BLaER1 treated with 17β-estradiol and CSF1 and Interleukin-3, amounts not matched to agents 10 nM and 100 nM (cell line): ENCODE measurements at regions not wholly inside any gene's neighbourhood (a gene's known extent, or its start where the extent isn't known, plus 50 kb on each side); places are given as distances from the start of the nearest gene placed in this dataset.

Experiments used
- H3K27ac ChIP-seq, 11 experiments: shearing (Covaris generic); formaldehyde crosslinking; 2 replicates each; pipeline ENCODE4 v1.8.1; 2022
- H3K27me3 ChIP-seq, 11 experiments: shearing (Covaris generic); formaldehyde crosslinking; 2 replicates each; pipeline ENCODE4 v1.8.1; 2022
- H3K36me3 ChIP-seq, 11 experiments: shearing (Covaris generic); formaldehyde crosslinking; 2 replicates each; pipeline ENCODE4 v1.8.1; 2022
- H3K4me1 ChIP-seq, 10 experiments: shearing (Covaris generic); formaldehyde crosslinking; 2 replicates each; pipeline ENCODE4 v1.8.1; 2022
- H3K4me2 ChIP-seq, 11 experiments: shearing (Covaris generic); formaldehyde crosslinking; 2 replicates each; pipeline ENCODE4 v1.8.1; 2022
- H3K4me3 ChIP-seq, 10 experiments: shearing (Covaris generic); formaldehyde crosslinking; 2 replicates each; pipeline ENCODE4 v1.8.1; 2022
- H3K9ac ChIP-seq, 11 experiments: shearing (Covaris generic); formaldehyde crosslinking; 2 replicates each; pipeline ENCODE4 v1.8.1; 2022
- H3K9me3 ChIP-seq, 11 experiments: shearing (Covaris generic); formaldehyde crosslinking; replicated peaks in 1 of 11; 2 replicates each; pipeline ENCODE4 v1.8.1; 2022
- H4K20me1 ChIP-seq, 11 experiments: shearing (Covaris generic); formaldehyde crosslinking; 2 replicates each; pipeline ENCODE4 v1.8.1; 2022
- Cebpa-rat ChIP-seq, 11 experiments: shearing (Covaris generic); IDR thresholded peaks; 2 replicates each; pipeline ENCODE4 v1.8.1; 2022

DNA sequence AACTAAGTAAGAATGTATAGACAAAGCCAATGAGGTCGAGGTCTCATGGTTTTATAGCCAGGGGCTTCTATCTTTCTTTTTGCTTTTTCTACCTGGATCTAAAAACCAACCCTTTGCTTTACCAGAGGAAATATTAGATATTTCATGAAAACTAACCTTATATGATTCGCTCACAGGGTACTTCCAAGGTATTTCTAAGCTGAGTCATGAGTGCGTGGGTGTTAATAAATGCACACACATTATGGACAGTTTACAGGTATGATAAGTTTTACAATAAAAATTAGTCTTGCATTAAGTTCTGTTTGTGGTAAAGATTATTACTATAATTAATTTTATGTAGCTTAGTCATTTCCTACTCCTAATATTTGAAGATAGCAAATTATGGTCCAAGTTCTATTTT is 217.2 kb downstream of the CHRM3 start:
- TF ChIP-seq Cebpa-rat (IDR thresholded peaks at IDR 0.05) = no peak
- no peaks in the 10 kb centered on the region for H4K20me1 ChIP-seq

DNA sequence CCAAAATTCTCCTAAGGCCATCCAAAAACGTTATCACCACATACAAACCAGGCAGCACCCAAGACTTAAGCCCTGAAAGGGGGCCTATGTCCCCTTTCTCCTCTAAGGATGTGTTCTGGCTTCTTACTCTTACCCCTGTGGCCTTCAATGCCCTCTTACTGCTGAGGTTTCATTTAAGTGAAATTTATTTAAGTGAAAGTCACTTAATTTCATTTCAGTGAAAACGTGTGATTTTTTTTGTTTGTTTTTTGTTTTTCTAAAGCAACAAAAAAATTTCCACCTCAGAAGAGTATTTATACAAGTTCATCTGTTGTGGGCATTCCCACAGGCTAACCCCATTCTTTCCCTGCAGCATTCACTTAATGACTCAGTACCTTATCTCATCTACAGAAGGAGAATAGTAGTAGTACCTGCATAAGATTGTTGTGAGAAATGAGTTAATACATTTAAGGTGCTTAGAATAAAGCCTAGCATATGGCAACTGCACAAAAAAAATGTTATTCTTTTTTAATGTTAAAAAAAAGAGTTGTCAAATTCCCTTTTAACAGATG is 220.6 kb downstream of the CHRM3 start:
- TF ChIP-seq Cebpa-rat (IDR thresholded peaks at IDR 0.05) = no peak
- Histone ChIP-seq H4K20me1 (no peaks in the 10 kb centered on the region), H3K27ac (no peak overlapping the region), H3K4me2 (no peak overlapping the region), H3K36me3 (no peaks in the 10 kb centered on the region), H3K9ac (no peak overlapping the region), H3K4me3 (no peak overlapping the region), H3K27me3 (no peaks in the 10 kb centered on the region), H3K9me3 (no peaks in the 10 kb centered on the region), H3K4me1 (no peaks in the 10 kb centered on the region)

More for the DNA sequence above, 217.2 kb downstream of the CHRM3 start:
- H3K4me2 ChIP-seq = no peak overlapping the region
- H3K4me3 ChIP-seq = no peak overlapping the region
- H3K9ac ChIP-seq = no peak overlapping the region
- no peaks in the 10 kb centered on the region for H3K9me3 ChIP-seq
- H3K36me3 ChIP-seq = no peaks in the 10 kb centered on the region
- H3K27me3 ChIP-seq = no peaks in the 10 kb centered on the region
- no peaks in the 10 kb centered on the region for H3K4me1 ChIP-seq
- no peak overlapping the region for H3K27ac ChIP-seq

DNA sequence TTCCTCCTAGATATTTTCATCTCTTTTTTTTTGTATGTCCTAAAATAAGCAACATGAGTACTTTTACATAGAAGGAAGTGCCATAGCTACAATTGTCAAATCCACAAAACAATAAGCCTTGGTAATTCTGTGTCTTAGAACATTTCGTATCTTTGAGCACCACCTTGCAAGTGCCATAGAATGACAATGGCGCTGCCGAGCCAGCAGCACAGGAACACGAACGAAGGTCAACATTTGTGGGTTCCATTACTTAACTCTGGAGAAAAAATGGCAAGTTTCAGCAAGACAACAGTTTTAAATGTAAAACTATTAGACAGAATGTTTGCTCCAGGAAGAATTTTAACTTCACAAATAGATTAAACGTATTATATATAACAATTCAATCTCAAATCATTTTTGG is 222.1 kb downstream of the CHRM3 start:
- Histone ChIP-seq H3K9me3 (no peaks in the 10 kb centered on the region), H3K36me3 (no peaks in the 10 kb centered on the region), H3K27me3 (no peaks in the 10 kb centered on the region), H3K9ac (no peak overlapping the region), H3K4me3 (no peak overlapping the region), H3K27ac (no peak overlapping the region), H3K4me1 (no peaks in the 10 kb centered on the region), H4K20me1 (no peaks in the 10 kb centered on the region; a peak in 1 of 22 replicates), H3K4me2 (no peak overlapping the region)
- no peak for TF ChIP-seq Cebpa-rat (IDR thresholded peaks at IDR 0.05)

DNA sequence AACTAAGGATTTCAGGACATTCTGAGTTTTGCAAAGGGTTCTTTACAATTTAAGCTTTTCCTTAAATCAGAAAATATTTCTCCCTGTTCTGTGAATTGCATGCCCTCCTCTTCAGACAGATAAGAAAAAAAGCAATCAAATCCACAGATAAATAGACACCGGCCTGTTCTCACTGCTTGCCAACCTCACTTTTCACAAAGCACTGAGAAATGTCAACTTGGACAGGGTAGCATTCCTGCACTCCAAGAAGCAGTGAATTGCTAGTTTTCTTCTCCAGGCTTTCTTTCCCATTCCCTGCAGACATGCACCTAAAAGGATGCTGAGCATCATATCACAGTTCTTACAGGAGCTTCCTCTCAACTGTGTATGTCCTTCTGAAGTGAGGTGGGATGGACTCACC is 226.0 kb downstream of the CHRM3 start:
- no peaks in the 10 kb centered on the region; a peak in 1 of 22 replicates for H4K20me1 ChIP-seq
- TF ChIP-seq Cebpa-rat (IDR thresholded peaks at IDR 0.05) = no peak
- H3K27me3 ChIP-seq = no peaks in the 10 kb centered on the region
- no peaks in the 10 kb centered on the region for H3K36me3 ChIP-seq
- no peak overlapping the region for H3K9ac ChIP-seq
- no peaks in the 10 kb centered on the region for H3K4me1 ChIP-seq
- H3K9me3 ChIP-seq = no peaks in the 10 kb centered on the region
- H3K27ac ChIP-seq = no peak overlapping the region
- no peak overlapping the region for H3K4me3 ChIP-seq
- no peak overlapping the region for H3K4me2 ChIP-seq

DNA sequence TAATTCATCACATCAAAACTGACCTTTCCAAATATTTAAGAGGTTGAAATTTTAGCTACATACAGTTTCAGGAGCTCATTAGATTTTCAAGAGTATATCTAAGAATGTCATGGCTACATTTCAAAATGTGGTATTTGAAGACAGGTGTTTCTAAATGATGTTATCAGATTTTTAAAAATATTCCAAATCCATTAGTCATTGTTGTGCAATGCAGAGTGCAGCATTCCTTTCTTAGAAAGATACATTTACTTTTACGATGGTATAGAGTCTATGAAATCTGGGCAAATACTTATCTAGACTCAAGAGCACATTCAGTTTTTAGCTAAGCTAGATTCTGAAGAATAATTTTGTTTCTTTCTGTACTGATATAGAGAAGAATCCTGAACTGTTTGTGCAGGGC is 230.3 kb downstream of the CHRM3 start:
- Histone ChIP-seq H3K36me3 (no peaks in the 10 kb centered on the region), H3K4me2 (no peak overlapping the region), H3K9ac (no peak overlapping the region), H3K27me3 (no peaks in the 10 kb centered on the region), H4K20me1 (no peaks in the 10 kb centered on the region; a peak in 1 of 22 replicates), H3K27ac (no peak overlapping the region), H3K4me3 (no peak overlapping the region), H3K9me3 (peaks cover 0 to 7% (median 5%) of the 10 kb centered on the region in 11 experiments; a peak in 13 of 22 replicates), H3K4me1 (no peaks in the 10 kb centered on the region)
- TF ChIP-seq Cebpa-rat (IDR thresholded peaks at IDR 0.05) = no peak

DNA sequence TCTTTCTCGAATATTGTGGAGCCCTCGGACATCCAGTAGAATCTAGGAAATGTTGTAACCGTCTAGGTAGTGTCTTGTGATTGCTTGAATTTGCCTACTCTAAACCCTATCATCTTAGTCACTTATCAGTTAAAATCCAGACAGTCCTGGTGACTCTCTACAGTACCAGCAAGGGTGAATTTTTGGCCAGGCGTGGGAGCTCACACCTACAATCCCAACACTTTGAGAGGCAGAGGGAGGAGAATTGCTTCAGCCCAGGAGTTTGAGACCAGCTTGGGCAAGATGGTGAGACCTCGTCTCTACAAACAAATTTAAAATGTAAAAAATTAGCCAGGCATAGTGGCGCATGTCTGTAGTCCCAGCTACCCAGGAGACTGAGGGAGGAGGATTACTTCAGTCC is 230.9 kb downstream of the CHRM3 start:
- H3K36me3 ChIP-seq = no peaks in the 10 kb centered on the region
- H3K27me3 ChIP-seq = no peaks in the 10 kb centered on the region
- no peak overlapping the region for H3K9ac ChIP-seq
- no peak overlapping the region for H3K27ac ChIP-seq
- no peak overlapping the region for H3K4me3 ChIP-seq
- H3K4me2 ChIP-seq = no peak overlapping the region
- no peaks in the 10 kb centered on the region for H3K4me1 ChIP-seq
- no peak for TF ChIP-seq Cebpa-rat (IDR thresholded peaks at IDR 0.05)
- no peaks in the 10 kb centered on the region; a peak in 1 of 22 replicates for H4K20me1 ChIP-seq
- H3K9me3 ChIP-seq = peaks cover 5 to 12% (median 11%) of the 10 kb centered on the region in 11 experiments; a peak in 20 of 22 replicates

DNA sequence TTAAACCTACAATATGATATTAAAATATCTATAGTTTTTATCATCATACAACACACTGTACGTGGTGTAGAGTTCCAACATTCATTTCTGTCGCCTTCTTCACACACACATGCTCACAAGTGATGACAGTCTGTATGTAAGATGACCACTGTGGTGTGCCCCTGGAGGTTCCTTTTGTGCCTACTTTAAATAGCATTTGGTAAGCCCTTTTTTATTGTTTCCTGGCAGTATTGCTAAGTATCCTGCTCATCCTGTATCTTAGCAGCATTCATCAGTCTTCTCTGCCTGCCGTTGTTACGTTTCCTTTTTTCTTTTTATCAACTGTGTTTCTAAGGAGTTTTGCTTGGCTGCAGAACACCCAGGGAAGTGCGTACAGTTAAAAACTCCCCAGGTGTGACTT is 231.4 kb downstream of the CHRM3 start:
- Histone ChIP-seq H3K4me3 (no peak overlapping the region), H3K9ac (no peak overlapping the region), H3K9me3 (peaks cover 9 to 17% (median 15%) of the 10 kb centered on the region in 11 experiments; a peak in 20 of 22 replicates), H3K27ac (no peak overlapping the region), H3K36me3 (no peaks in the 10 kb centered on the region), H4K20me1 (no peaks in the 10 kb centered on the region), H3K4me1 (no peaks in the 10 kb centered on the region), H3K4me2 (no peak overlapping the region), H3K27me3 (no peaks in the 10 kb centered on the region)
- TF ChIP-seq Cebpa-rat (IDR thresholded peaks at IDR 0.05) = no peak

DNA sequence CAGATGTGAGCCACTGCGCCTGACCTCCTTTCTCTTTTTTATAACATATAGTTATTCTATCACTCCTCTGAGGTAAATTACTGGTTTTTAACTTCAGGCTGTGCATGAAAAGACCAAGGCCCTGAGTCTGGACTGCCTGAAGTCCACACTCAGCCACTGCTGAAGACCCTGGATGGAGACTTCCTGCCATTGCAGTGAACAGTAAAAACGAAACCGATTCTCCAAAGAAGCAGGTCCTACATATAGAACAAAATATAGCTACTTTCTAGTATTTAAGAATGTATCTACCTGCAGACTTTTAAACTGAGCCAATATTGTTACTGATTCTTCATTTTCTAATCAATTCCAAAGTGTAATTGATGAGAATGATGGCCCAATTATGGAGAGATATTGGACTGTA is 232.8 kb downstream of the CHRM3 start:
- Histone ChIP-seq H3K27me3 (no peaks in the 10 kb centered on the region), H3K9me3 (peaks cover 9 to 18% (median 15%) of the 10 kb centered on the region in 11 experiments; a peak in 20 of 22 replicates), H3K4me1 (no peaks in the 10 kb centered on the region), H3K4me3 (no peak overlapping the region), H3K4me2 (no peak overlapping the region), H4K20me1 (no peaks in the 10 kb centered on the region), H3K36me3 (no peaks in the 10 kb centered on the region), H3K27ac (no peak overlapping the region), H3K9ac (no peak overlapping the region)
- TF ChIP-seq Cebpa-rat (IDR thresholded peaks at IDR 0.05) = no peak

DNA sequence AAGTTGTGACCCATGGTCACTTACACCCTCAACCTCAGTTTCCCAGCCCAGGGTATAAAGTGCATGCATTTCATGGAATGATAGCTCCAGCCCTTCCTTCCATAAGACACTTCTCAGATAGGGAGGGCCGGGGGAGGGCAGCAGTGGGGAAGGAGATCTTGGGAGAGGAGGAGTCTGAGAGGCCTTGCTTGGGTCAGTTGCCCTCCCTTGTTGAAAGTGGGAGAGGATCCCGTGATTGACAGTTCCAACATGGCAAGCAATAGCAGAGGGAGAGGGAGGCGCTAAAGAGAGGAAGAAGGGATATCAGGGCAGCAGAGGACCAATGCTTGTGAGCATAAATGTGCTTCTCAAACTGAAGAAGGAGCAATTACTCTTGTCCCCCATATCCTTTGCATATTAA is 244.4 kb downstream of the CHRM3 start:
- H3K9ac ChIP-seq = no peak overlapping the region
- no peak overlapping the region for H3K27ac ChIP-seq
- no peaks in the 10 kb centered on the region for H3K4me1 ChIP-seq
- TF ChIP-seq Cebpa-rat (IDR thresholded peaks at IDR 0.05) = no peak
- H3K4me2 ChIP-seq = no peak overlapping the region
- no peak overlapping the region for H3K4me3 ChIP-seq
- H3K9me3 ChIP-seq = peaks cover 0 to 3% (median 0%) of the 10 kb centered on the region in 11 experiments; a peak in 1 of 22 replicates
- no peaks in the 10 kb centered on the region for H4K20me1 ChIP-seq
- H3K36me3 ChIP-seq = no peaks in the 10 kb centered on the region
- no peaks in the 10 kb centered on the region for H3K27me3 ChIP-seq

DNA sequence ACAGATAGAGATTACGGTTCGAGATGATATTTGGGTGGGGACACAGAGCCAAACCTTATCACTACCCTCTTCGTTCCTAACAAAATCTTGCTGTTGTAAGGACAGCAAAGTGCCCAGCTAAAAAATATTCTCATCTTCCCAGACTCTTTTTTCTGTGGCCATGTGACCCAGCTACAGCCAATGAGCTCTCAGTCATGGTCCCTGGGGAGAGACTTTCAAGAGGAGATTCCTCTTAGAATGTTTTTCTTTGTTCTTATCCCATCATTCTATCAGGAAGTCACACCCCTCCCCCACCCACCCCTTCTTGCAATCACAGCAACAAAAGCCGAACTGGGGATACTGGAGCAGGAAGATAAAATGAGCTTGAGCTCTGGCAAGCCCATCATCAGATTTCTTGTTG is 247.1 kb downstream of the CHRM3 start:
- Histone ChIP-seq H3K4me2 (no peak overlapping the region), H3K27ac (no peak overlapping the region), H3K36me3 (no peaks in the 10 kb centered on the region), H3K27me3 (no peaks in the 10 kb centered on the region), H3K9ac (no peak overlapping the region), H4K20me1 (no peaks in the 10 kb centered on the region), H3K9me3 (peaks cover 0 to 3% (median 0%) of the 10 kb centered on the region in 11 experiments; a peak in 1 of 22 replicates), H3K4me1 (no peaks in the 10 kb centered on the region), H3K4me3 (no peak overlapping the region)
- no peak for TF ChIP-seq Cebpa-rat (IDR thresholded peaks at IDR 0.05)
